Transverse colon (tissue), 4 donors: ENCODE measurements at regions not wholly inside any gene's neighbourhood (a gene's known extent, or its start where the extent isn't known, plus 50 kb on each side); places are given as distances from the start of the nearest gene placed in this dataset.

Source experiments
- CTCF ChIP-seq, 5 experiments: fragments of 200-600 bp in 3 of 5; fragments of 450-650 bp in 2 of 5; sonication (generic) in 3 of 5; IDR thresholded peaks; 1 replicate in 2 of 5; 2 replicates in 3 of 5; pipeline ENCODE4 v1.5.1; 2016 to 2017; ENCODE audit warnings: antibody characterized with exemption in 5 of 5, inconsistent platforms in 3 of 5, mild to moderate bottlenecking in 2 of 5, moderate library complexity in 1 of 5
- EP300 ChIP-seq: sonication (generic); formaldehyde crosslinking; IDR thresholded peaks from one replicate; pipeline ENCODE4 v1.6.1; 2017; ENCODE audit warnings: antibody characterized with exemption, low read depth
- POLR2A ChIP-seq: fragments of 450-650 bp; IDR thresholded peaks from one replicate; pipeline ENCODE4 v1.6.1; 2016; ENCODE audit warnings: antibody characterized with exemption, mild to moderate bottlenecking, moderate library complexity
- POLR2AphosphoS5 ChIP-seq, 3 donors: sonication (generic); formaldehyde crosslinking; IDR thresholded peaks; one replicate each; pipeline ENCODE4 v1.6.1; 2016; ENCODE audit warnings: antibody characterized with exemption in 3 of 3

- TF ChIP-seq CTCF (IDR thresholded peaks at IDR 0.05) (no peak), POLR2A (no peak), EP300 (no peak), POLR2AphosphoS5 (IDR thresholded peaks at IDR 0.05) (no peak)
Observed at GRCh38 chr1:106113851-106114250, 942.6 kb upstream of the PRMT6 start.
